SK-N-SH (cell line): ENCODE measurements at regions not wholly inside any gene's neighbourhood (a gene's known extent, or its start where the extent isn't known, plus 50 kb on each side); places are given as distances from the start of the nearest gene placed in this dataset.
A peak's percentile ranks its signal among the peaks of the same experiment; 100 is the strongest.

Experiments
- CTCF ChIA-PET: fragments of 300-600, 350-600 bp; formaldehyde crosslinking; extraction: SDS; loops from one replicate; lab custom pipeline; 2021; lab: Yijun Ruan, JAX
- POLR2A ChIA-PET: fragments of 350-600 bp; sonication (Branson Sonifier 250); formaldehyde crosslinking; extraction: SDS; loops from one replicate; lab custom pipeline; 2020; ENCODE audit warnings: antibody characterized with exemption, inconsistent platforms; lab: Yijun Ruan, JAX
- DNase-seq: peaks from one replicate; pipeline ENCODE4 v3.0.0; 2012
- H2AFZ ChIP-seq: fragments of 200-600 bp; sonication (generic); 2 replicates; pipeline ENCODE4 v1.8.1; 2016; ENCODE audit warnings: antibody characterized with exemption, mild to moderate bottlenecking, low read depth
- H3F3A ChIP-seq: fragments of 200-600 bp; sonication (generic); replicated peaks from 2 replicates; pipeline ENCODE3; 2016; ENCODE audit warnings: antibody characterized with exemption, mild to moderate bottlenecking; ENCODE audit not compliant: insufficient read depth
- H3K27ac ChIP-seq, 2 experiments: fragments of 200-500 bp in 1 of 2; fragments of 200-600 bp in 1 of 2; sonication (Bioruptor generic) in 1 of 2; sonication (generic), shearing (Covaris generic) in 1 of 2; 2 replicates each; pipeline versions ENCODE4 v1.5.1 to v1.6.1; 2014 to 2016; ENCODE audit warnings: low read depth in 2 of 2, inconsistent platforms in 1 of 2, low read length in 1 of 2, mild to moderate bottlenecking in 1 of 2, mixed read lengths in 1 of 2
- H3K27me3 ChIP-seq: fragments of 200-600 bp; sonication (generic), shearing (Covaris generic); 2 replicates; pipeline ENCODE4 v1.6.1; 2016; ENCODE audit warnings: mixed run types; ENCODE audit not compliant: insufficient read depth
- H3K36me3 ChIP-seq, 2 experiments: fragments of 200-500 bp in 1 of 2; fragments of 200-600 bp in 1 of 2; sonication (Bioruptor generic) in 1 of 2; sonication (generic) in 1 of 2; replicated peaks in 1 of 2; 2 replicates each; pipeline versions ENCODE3 to v1.5.1; 2014 to 2016; ENCODE audit warnings: low read length in 1 of 2, mild to moderate bottlenecking in 1 of 2; ENCODE audit not compliant: insufficient read depth in 2 of 2, control insufficient read depth in 1 of 2
- H3K4me1 ChIP-seq, 2 experiments: fragments of 200-500 bp in 1 of 2; fragments of 200-600 bp in 1 of 2; sonication (Bioruptor generic) in 1 of 2; sonication (generic), shearing (Covaris generic) in 1 of 2; 2 replicates each; pipeline versions ENCODE4 v1.5.1 to v1.6.1; 2014 to 2016; ENCODE audit warnings: low read depth in 1 of 2, low read length in 1 of 2, mixed run types in 1 of 2; ENCODE audit not compliant: insufficient read depth in 2 of 2, control insufficient read depth in 1 of 2
- H3K4me2 ChIP-seq: fragments of 200-600 bp; sonication (generic), shearing (Covaris generic); 2 replicates; pipeline ENCODE4 v1.6.1; 2017; ENCODE audit warnings: mixed run types
- H3K4me3 ChIP-seq, 2 experiments: fragments of 200-500 bp in 1 of 2; fragments of 200-600 bp in 1 of 2; sonication (Bioruptor generic) in 1 of 2; sonication (generic), shearing (Covaris generic) in 1 of 2; 2 replicates each; pipeline versions ENCODE4 v1.5.1 to v1.8.1; 2014 to 2016; ENCODE audit warnings: low read depth in 2 of 2, inconsistent platforms in 1 of 2, low read length in 1 of 2, mild to moderate bottlenecking in 1 of 2, mixed read lengths in 1 of 2, moderate library complexity in 1 of 2
- H3K79me2 ChIP-seq: fragments of 200-600 bp; sonication (generic); 2 replicates; pipeline ENCODE4 v1.8.1; 2017; ENCODE audit warnings: mild to moderate bottlenecking; ENCODE audit not compliant: insufficient read depth
- H3K9ac ChIP-seq: fragments of 200-600 bp; sonication (generic); 2 replicates; pipeline ENCODE4 v1.6.1; 2017; ENCODE audit warnings: mixed run types
- H3K9me2 ChIP-seq: fragments of 200-600 bp; sonication (generic); 2 replicates; pipeline ENCODE4 v1.6.1; 2017; ENCODE audit warnings: mixed run types
- H3K9me3 ChIP-seq: fragments of 200-600 bp; sonication (generic); 2 replicates; pipeline ENCODE4 v1.6.1; 2017; ENCODE audit warnings: mixed run types, mild to moderate bottlenecking, moderate library complexity
- H4K20me1 ChIP-seq: fragments of 200-600 bp; sonication (generic); 2 replicates; pipeline ENCODE4 v1.6.1; 2017; ENCODE audit warnings: mild to moderate bottlenecking, mixed run types; ENCODE audit not compliant: insufficient read depth
- CHD2 ChIP-seq: fragments of 150-350 bp; IDR thresholded peaks from 2 replicates; pipeline ENCODE4 v1.6.1; 2018; ENCODE audit warnings: low read length; ENCODE audit not compliant: partially characterized antibody
- CTCF ChIP-seq: fragments of 200-600 bp; sonication (generic); IDR thresholded peaks from 2 replicates; pipeline ENCODE4 v1.6.1; 2017; ENCODE audit warnings: antibody characterized with exemption, mild to moderate bottlenecking, moderate library complexity
- ELF1 ChIP-seq: IDR thresholded peaks from 2 replicates; pipeline ENCODE4 v1.4.0; 2012
- EP300 ChIP-seq, 2 experiments: IDR thresholded peaks; 2 replicates each; pipeline versions ENCODE4 v1.4.0 to v1.6.1; 2012; ENCODE audit warnings: borderline replicate concordance in 1 of 2, low read depth in 1 of 2, low read length in 1 of 2
- EZH2phosphoT487 ChIP-seq: fragments of 200-600 bp; sonication (generic); IDR thresholded peaks from 2 replicates; pipeline ENCODE4 v1.6.1; 2017; ENCODE audit warnings: low read depth, mixed run types, mild to moderate bottlenecking, antibody characterized with exemption, moderate library complexity, borderline replicate concordance
- FOXJ3 ChIP-seq: sonication (generic); formaldehyde crosslinking; IDR thresholded peaks from 2 replicates; pipeline ENCODE4 v1.5.1; 2020; ENCODE audit warnings: mild to moderate bottlenecking, missing genetic modification reagents
- GATA2 ChIP-seq: sonication (generic); formaldehyde crosslinking; IDR thresholded peaks from 2 replicates; pipeline ENCODE4 v1.5.0; 2020; ENCODE audit warnings: mild to moderate bottlenecking, missing genetic modification reagents
- JUND ChIP-seq: IDR thresholded peaks from 2 replicates; pipeline ENCODE4 v1.4.0; 2012
- MAX ChIP-seq: IDR thresholded peaks from 2 replicates; pipeline ENCODE4 v1.4.0; 2012; ENCODE audit warnings: low read depth
- POLR2AphosphoS5 ChIP-seq: IDR thresholded peaks from 2 replicates; pipeline ENCODE4 v1.6.1; 2012; ENCODE audit warnings: low read depth, low read length
- RAD21 ChIP-seq: IDR thresholded peaks from 2 replicates; pipeline ENCODE4 v1.6.1; 2012; ENCODE audit warnings: mild to moderate bottlenecking, low read length
- RFX5 ChIP-seq: IDR thresholded peaks from 2 replicates; pipeline ENCODE4 v1.6.1; 2012; ENCODE audit warnings: mild to moderate bottlenecking, improper control_type of control experiment, low read length
- SMC3 ChIP-seq: IDR thresholded peaks from 2 replicates; pipeline ENCODE4 v1.6.1; 2012; ENCODE audit warnings: low read depth, low read length, improper control_type of control experiment
- TEAD4 ChIP-seq: IDR thresholded peaks from 2 replicates; pipeline ENCODE4 v1.4.0; 2012; ENCODE audit warnings: mild to moderate bottlenecking, borderline replicate concordance; ENCODE audit not compliant: insufficient read depth
- YY1 ChIP-seq: IDR thresholded peaks from 2 replicates; pipeline ENCODE4 v1.4.0; 2012; ENCODE audit warnings: low read depth, mild to moderate bottlenecking
- ZBTB33 ChIP-seq: IDR thresholded peaks from 2 replicates; pipeline ENCODE4 v1.4.0; 2012; ENCODE audit warnings: low read depth, borderline replicate concordance
- WGBS: methylation state at CpG from one replicate; pipeline ENCODE4 v1.1.6; 2017; ENCODE audit warnings: low lambda C conversion rate; 5-methylcytosine and 5-hydroxymethylcytosine counted together
- TF ChIP-seq, protein P1 (sequence below): IDR thresholded peaks from 2 replicates; pipeline ENCODE4 v1.6.1; 2012; ENCODE audit warnings: mild to moderate bottlenecking, low read depth, low read length, moderate library complexity
- TF ChIP-seq, protein P2 (sequence below): fragments of 150-350 bp; IDR thresholded peaks from 2 replicates; pipeline ENCODE4 v1.6.1; 2017; ENCODE audit warnings: antibody characterized with exemption, low read length, low read depth, borderline replicate concordance
- TF ChIP-seq, protein P3 (sequence below): fragments of 150-350 bp; IDR thresholded peaks from 2 replicates; pipeline ENCODE4 v1.6.1; 2016; ENCODE audit warnings: mild to moderate bottlenecking, low read depth, low read length

DNA sequence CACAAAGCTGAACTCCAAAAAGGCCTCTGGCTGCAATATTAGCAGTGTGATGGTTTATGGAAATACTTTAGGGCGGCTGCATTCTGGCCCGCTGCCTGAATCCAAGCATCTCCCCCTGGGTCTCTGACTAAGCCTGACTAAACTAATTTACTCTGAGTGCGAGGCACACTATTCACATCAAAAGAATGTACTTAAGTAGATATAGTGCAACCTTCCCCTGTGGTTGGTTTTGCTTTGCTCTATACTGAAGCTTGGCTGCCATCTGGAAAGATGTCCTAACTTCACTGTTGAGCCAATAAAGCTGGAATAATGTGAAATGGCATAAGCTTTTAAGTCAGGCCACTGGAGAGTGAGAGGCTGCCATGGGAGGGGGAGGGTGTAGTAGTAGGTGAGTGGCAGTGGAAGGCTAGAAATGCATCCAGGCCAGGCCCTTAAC lies 321.6 kb downstream of the AASDHPPT start (continued):
- TF ChIP-seq ELF1 (no peak; the same call in 1 of the 2 replicates), CTCF (no peak), CHD2 (peak; percentile 58), MAX (peak; percentile 88), EP300 (IDR thresholded peaks at IDR 0.05; ENCODE audit: borderline replicate concordance in 1 of 2, low read depth in 1 of 2, low read length in 1 of 2) (peak; percentile 77 to 100), TEAD4 (peak; percentile 99), JUND (peak; percentile 99), RFX5 (no peak)
- TF ChIP-seq, all 33 proteins: peak for 21

- Histone ChIP-seq H3K27ac (peak overlapping the region; percentile 73 to 97), H3K4me2 (peak overlapping the region; percentile 33)
- POLR2A ChIA-PET: no interaction called here
- TF ChIP-seq FOXJ3 (CRISPR knock-in tag): no peak
- TF ChIP-seq YY1: no peak
- TF ChIP-seq RFX5: no peak
- TF ChIP-seq, protein P1, sequence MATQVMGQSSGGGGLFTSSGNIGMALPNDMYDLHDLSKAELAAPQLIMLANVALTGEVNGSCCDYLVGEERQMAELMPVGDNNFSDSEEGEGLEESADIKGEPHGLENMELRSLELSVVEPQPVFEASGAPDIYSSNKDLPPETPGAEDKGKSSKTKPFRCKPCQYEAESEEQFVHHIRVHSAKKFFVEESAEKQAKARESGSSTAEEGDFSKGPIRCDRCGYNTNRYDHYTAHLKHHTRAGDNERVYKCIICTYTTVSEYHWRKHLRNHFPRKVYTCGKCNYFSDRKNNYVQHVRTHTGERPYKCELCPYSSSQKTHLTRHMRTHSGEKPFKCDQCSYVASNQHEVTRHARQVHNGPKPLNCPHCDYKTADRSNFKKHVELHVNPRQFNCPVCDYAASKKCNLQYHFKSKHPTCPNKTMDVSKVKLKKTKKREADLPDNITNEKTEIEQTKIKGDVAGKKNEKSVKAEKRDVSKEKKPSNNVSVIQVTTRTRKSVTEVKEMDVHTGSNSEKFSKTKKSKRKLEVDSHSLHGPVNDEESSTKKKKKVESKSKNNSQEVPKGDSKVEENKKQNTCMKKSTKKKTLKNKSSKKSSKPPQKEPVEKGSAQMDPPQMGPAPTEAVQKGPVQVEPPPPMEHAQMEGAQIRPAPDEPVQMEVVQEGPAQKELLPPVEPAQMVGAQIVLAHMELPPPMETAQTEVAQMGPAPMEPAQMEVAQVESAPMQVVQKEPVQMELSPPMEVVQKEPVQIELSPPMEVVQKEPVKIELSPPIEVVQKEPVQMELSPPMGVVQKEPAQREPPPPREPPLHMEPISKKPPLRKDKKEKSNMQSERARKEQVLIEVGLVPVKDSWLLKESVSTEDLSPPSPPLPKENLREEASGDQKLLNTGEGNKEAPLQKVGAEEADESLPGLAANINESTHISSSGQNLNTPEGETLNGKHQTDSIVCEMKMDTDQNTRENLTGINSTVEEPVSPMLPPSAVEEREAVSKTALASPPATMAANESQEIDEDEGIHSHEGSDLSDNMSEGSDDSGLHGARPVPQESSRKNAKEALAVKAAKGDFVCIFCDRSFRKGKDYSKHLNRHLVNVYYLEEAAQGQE: no peak
- TF ChIP-seq, protein P2, sequence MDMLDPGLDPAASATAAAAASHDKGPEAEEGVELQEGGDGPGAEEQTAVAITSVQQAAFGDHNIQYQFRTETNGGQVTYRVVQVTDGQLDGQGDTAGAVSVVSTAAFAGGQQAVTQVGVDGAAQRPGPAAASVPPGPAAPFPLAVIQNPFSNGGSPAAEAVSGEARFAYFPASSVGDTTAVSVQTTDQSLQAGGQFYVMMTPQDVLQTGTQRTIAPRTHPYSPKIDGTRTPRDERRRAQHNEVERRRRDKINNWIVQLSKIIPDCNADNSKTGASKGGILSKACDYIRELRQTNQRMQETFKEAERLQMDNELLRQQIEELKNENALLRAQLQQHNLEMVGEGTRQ: no peak
- no peak for TF ChIP-seq SMC3
- TF ChIP-seq EZH2phosphoT487: no peak
- TF ChIP-seq GATA2: no peak
- no peak for TF ChIP-seq CTCF
- no peak for TF ChIP-seq RAD21
- TF ChIP-seq, protein P3, sequence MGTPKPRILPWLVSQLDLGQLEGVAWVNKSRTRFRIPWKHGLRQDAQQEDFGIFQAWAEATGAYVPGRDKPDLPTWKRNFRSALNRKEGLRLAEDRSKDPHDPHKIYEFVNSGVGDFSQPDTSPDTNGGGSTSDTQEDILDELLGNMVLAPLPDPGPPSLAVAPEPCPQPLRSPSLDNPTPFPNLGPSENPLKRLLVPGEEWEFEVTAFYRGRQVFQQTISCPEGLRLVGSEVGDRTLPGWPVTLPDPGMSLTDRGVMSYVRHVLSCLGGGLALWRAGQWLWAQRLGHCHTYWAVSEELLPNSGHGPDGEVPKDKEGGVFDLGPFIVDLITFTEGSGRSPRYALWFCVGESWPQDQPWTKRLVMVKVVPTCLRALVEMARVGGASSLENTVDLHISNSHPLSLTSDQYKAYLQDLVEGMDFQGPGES: no peak
- no peak for TF ChIP-seq EP300 (IDR thresholded peaks at IDR 0.05; ENCODE audit: borderline replicate concordance in 1 of 2, low read depth in 1 of 2, low read length in 1 of 2)
- no peak for TF ChIP-seq POLR2AphosphoS5
- TF ChIP-seq ZBTB33: no peak
These were observed 322.2 kb downstream of the AASDHPPT start for GRCh38 chr11:106399624-106400023.

More at GRCh38 chr11:106399624-106400023, 322.2 kb downstream of the AASDHPPT start:
- Histone ChIP-seq H3K9me2 (no peaks in the 10 kb centered on the region), H2AFZ (0 out of 2 replicates have a peak overlapping the region, but pooled peaks have one; percentile 33), H3K27me3 (no peaks in the 10 kb centered on the region), H4K20me1 (no peaks in the 10 kb centered on the region), H3K4me3 (no peak overlapping the region), H3K4me1 (peaks cover 7 to 30% of the 10 kb centered on the region in 2 experiments), H3F3A (peaks cover 45% of the 10 kb centered on the region), H3K9me3 (no peaks in the 10 kb centered on the region), H3K79me2 (no peaks in the 10 kb centered on the region), H3K9ac (peak overlapping the region; percentile 6; the same call in 1 of the 2 replicates), H3K36me3 (peaks cover 0 to 3% of the 10 kb centered on the region in 2 experiments)
- CTCF ChIA-PET: no interaction called here
- WGBS: 58% methylated on average over 4 of the region's 4 CpGs
- no peak for DNase-seq
